Fibroblast of mammary gland (primary cell): ENCODE measurements at regions not wholly inside any gene's neighbourhood (a gene's known extent, or its start where the extent isn't known, plus 50 kb on each side); places are given as distances from the start of the nearest gene placed in this dataset.
A peak's percentile ranks its signal among the peaks of the same experiment; 100 is the strongest.

Source experiments
- DNase-seq: peaks from one replicate; pipeline ENCODE4 v3.0.0-alpha.2; 2010; ENCODE audit warnings: low read depth
- H3K4me3 ChIP-seq: 2 replicates; pipeline ENCODE4 v1.5.1; 2011; ENCODE audit warnings: low read depth, mild to moderate bottlenecking, low read length, moderate library complexity; ENCODE audit not compliant: control insufficient read depth
- CTCF ChIP-seq: conservative IDR thresholded peaks from 2 replicates; pipeline ENCODE4 v1.5.1; 2011; ENCODE audit warnings: low read depth, low read length, inconsistent platforms; ENCODE audit not compliant: control insufficient read depth, insufficient read depth

DNA sequence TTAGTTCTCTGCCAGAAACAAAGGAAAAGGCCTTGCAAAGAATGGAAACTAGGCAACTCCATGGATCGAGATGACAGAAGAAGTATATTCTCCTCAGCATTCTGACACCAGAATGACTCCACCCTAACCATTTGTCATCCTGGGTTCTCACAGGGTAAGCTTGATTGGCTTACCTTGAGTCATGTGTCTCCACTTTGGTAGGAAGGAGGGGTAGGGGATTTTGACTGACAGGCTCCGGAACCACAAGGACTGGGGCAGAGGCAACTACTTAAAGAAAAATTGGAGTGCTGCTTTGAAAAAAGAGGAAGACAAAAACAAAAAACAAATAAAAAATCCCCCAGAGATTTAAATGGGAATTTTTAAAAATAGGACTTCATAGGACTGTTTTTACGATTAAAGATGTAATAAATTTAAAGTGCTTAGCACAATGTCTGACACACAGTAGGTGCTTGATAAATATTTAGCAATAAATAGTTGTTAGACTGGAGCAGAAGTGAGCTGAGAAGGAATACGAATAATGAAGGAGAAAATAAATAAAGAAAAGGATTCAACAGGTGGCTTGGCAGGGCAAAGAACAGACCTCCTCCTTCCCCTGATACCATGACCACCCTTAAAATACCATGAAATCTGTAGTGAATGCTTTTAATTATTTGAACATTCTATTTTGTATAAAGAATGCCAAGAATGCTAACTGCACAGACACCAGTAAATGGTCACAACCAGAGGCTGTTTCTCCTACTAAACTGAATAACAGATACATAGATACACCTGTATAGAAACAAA, 230.2 kb downstream of the CDCA7 start:
- no peak overlapping the region for H3K4me3 ChIP-seq
- DNase-seq = no peak
- TF ChIP-seq CTCF = no peak

DNA sequence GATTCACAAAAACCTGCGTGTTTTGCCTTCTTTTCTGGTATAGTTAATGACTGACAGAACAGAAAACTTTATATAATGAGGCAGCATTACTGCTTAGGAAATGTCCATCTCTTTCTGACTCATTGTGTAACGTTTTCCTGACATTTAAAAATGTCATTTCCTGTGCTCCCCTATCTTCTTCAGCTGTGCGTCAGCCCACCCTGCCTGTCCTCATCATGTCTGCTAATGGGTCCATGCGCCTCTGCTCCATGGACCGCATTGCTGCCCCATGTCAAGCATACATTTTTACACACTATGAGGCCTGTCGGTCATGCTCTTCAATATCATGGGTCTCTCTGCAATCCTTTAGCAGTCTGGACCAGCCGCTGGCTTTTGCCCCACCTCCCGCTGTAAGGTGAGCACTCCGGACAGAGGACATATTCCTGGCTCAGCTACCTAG, 234.3 kb downstream of the CDCA7 start:
- H3K4me3 ChIP-seq = no peak overlapping the region
- TF ChIP-seq CTCF = no peak
- peak; percentile 7 for DNase-seq

DNA sequence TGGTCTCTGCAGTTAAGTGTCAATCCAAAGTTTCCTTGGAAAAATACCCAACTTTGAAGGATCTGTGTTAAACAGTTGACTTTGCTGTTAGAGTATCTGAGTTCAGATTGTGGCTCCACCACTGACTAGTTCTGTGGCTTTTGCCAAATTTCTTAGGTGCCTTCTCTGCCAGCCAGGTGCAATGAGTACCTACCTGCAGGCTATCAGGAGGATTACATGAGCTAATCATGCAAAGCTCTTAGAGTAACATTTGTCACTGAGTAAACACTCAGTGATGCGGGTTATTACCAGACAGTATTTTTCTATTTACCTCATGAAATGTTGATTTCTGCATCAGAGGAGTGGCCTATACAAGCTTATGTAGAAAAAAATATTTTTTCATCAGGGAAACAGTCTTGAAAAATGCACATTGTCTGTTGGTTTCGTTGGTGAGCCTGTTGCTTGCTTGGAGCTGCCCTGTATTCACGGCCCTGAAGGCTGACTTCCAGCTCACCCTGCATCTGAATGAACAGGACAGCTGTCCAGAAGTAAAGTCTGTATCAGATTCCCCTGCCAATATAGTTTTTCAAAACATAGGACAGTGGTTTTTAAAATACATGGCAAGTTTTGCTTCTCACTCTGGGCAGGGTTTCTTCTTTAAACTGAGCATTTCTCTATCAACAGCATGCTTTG, 235.1 kb downstream of the CDCA7 start:
- DNase-seq = peak; percentile 38
- no peak overlapping the region for H3K4me3 ChIP-seq
- no peak for TF ChIP-seq CTCF

GRCh38 chr2:173590276-173590861, 235.7 kb downstream of the CDCA7 start:
- DNase-seq = peak; percentile 98
- no peak for TF ChIP-seq CTCF
- H3K4me3 ChIP-seq = no peak overlapping the region

DNA sequence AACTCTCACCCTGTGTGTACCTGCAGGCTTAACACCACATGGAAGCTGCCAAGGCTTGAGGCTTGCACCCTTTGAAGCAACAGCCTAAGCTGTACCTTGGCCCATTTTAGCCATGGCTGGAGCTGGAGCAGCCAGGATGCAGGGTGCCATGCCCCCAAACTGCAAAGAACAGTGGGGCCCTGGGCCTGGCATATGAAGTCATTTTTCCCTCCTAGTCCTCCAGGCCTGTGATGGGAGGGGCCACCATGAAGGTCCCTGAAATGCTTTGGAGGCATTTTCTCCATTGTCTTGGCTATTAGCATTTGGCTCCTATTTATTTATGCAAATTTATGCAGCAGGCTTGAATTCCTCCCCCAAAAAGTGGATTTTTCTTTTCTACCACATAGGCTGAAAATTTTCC, 238.4 kb downstream of the CDCA7 start:
- no peak overlapping the region for H3K4me3 ChIP-seq
- no peak for TF ChIP-seq CTCF
- no peak for DNase-seq

DNA sequence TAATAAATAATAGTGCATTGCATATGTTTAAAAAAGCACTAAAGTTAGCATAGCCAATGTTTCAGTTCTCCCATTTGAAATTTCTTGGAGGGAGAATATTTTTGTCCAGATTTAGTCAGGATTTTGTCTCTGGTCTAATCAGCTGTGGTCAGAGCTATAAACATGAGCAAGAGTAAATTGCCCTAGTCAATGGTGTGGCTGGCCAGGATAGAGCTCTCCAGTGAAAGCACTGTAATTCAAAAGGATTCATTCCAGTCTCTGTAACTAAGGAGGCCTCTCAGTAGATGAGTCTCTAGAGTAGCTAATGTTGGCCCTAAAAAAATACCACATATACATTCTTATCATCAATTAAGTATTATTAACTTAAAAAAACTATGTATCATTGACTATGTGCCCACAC, 241.6 kb downstream of the CDCA7 start:
- TF ChIP-seq CTCF = no peak
- DNase-seq = no peak
- no peak overlapping the region for H3K4me3 ChIP-seq
